ENCODE measurements at regions not wholly inside any gene's neighbourhood (a gene's known extent, or its start where the extent isn't known, plus 50 kb on each side); places are given as distances from the start of the nearest gene placed in this dataset.

GRCh38 chr15:62428851-62429598 is 263.9 kb upstream of the C2CD4B start (continued):
- no peak for TF ChIP-seq ZSCAN18 (CRISPR knock-in tag; IDR thresholded peaks at IDR 0.05)
- TF ChIP-seq GTF2I (CRISPR knock-in tag; conservative IDR thresholded peaks at IDR 0.05): no peak
- no peak for TF ChIP-seq E2F4 (CRISPR knock-in tag; IDR thresholded peaks at IDR 0.05; ENCODE audit: borderline replicate concordance, low read depth)
- no peak for TF ChIP-seq ZNF232 (CRISPR knock-in tag; IDR thresholded peaks at IDR 0.05)

GRCh38 chr15:62430056-62430455 is 265.0 kb upstream of the C2CD4B start:
- Mint-ChIP-seq H3K9me3 (peaks cover 6% of the 10 kb centered on the region), H3K27ac (no peak overlapping the region), H3K36me3 (0 out of 2 replicates have a peak, but pooled peaks cover 3% of the 10 kb centered on the region), H3K27me3 (ENCODE audit: low read depth) (no peaks in the 10 kb centered on the region), H3K4me1 (peaks cover 21% of the 10 kb centered on the region), H3K4me3 (no peak overlapping the region)
- POLR2A ChIA-PET: no interaction called here
- CTCF ChIA-PET: no interaction called here
- no peak for DNase-seq (ENCODE audit: low spot score)
- no peak for TF ChIP-seq ATF1 (CRISPR knock-in tag; IDR thresholded peaks at IDR 0.05)
- no peak for TF ChIP-seq AFF4 (CRISPR knock-in tag; IDR thresholded peaks at IDR 0.05; ENCODE audit: borderline replicate concordance)
- TF ChIP-seq ZNF425 (CRISPR knock-in tag; conservative IDR thresholded peaks at IDR 0.05): no peak
- no peak for TF ChIP-seq IRF2 (CRISPR knock-in tag; IDR thresholded peaks at IDR 0.05; ENCODE audit: borderline replicate concordance, low read depth)
- no peak for TF ChIP-seq NR2C2 (CRISPR knock-in tag; IDR thresholded peaks at IDR 0.05)
- TF ChIP-seq SMAD4 (CRISPR knock-in tag; IDR thresholded peaks at IDR 0.05): no peak
- TF ChIP-seq OVOL2 (CRISPR knock-in tag; IDR thresholded peaks at IDR 0.05; ENCODE audit: borderline replicate concordance): no peak
- no peak for TF ChIP-seq GABPB1 (CRISPR knock-in tag; IDR thresholded peaks at IDR 0.05)
- TF ChIP-seq ARID4B (CRISPR knock-in tag; IDR thresholded peaks at IDR 0.05; ENCODE audit: borderline replicate concordance): no peak
- no peak for TF ChIP-seq ZSCAN18 (CRISPR knock-in tag; IDR thresholded peaks at IDR 0.05)
- no peak for TF ChIP-seq ZNF121 (CRISPR knock-in tag; IDR thresholded peaks at IDR 0.05)
- TF ChIP-seq TEAD4 (CRISPR knock-in tag; IDR thresholded peaks at IDR 0.05): no peak
- ATAC-seq: no peak
